ENCODE measurements at regions not wholly inside any gene's neighbourhood (a gene's known extent, or its start where the extent isn't known, plus 50 kb on each side); places are given as distances from the start of the nearest gene placed in this dataset.

DNA sequence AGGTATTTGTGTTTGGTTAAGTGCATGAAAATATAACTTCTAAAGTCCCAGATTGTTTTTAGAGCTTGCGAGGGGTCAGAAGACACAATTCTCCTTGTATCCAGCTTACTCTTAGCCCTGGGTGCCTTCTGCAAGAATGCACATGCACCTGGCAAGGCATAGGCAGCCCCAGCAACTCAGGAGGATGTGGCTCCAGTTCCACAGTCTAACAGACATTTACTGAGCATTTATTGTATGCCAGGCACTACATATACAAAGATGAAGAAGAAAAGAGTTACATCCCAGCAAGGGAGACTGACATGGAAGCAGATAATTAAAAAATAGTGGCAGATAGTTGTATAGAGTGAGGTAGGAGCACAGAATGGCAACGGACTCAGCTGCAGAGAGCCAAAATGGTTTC lies 101.1 kb upstream of the FRY start:
- no peak for DNase-seq

DNA sequence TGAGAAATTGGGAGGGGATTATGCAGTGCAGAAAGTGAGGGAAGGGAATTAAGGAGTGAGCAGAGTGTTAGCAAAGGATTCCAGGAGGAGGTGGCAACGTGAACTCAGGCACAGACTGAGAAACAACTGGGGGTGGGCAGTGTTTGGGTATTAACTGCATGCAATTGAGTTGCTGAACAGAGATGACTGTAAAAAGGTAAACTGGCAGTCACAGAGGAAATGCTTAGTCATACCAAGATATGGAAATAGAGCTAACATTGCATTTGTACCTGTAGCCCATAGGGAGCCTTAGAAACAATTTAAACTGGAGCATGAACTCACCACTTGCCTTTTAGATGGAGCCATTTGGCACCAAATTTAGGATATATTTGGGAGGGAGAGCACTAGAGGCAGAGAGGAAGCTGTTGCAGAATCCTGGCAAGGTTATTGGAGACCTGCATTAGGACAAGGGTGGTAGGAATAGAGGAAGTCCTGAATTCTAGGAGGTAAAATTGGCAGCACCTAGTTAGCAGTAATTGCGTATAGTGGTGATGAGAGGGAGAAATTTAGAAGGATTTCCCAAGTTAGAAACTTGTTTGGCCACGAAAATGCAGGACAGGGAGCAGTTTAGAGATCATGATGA lies 100.6 kb upstream of the FRY start:
- no peak for DNase-seq

DNA sequence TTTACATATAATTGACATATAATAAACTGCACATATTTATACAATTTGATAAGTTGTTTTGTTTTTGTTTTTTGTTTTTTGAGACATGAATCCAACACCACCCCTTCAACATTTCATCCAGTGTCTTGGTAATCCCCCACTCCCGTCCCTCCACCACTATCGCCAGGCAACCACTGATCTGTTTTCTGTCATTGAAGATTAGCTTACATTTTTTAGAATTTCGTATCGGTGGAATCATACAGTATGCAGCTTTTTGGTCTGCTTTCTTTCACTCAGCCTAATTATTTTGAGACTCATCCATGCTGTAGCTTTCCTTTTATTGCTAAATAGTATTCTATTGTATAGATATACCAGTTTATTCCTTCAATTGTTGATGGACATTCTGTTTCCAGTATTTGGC lies 94.1 kb upstream of the FRY start:
- no peak for DNase-seq

DNA sequence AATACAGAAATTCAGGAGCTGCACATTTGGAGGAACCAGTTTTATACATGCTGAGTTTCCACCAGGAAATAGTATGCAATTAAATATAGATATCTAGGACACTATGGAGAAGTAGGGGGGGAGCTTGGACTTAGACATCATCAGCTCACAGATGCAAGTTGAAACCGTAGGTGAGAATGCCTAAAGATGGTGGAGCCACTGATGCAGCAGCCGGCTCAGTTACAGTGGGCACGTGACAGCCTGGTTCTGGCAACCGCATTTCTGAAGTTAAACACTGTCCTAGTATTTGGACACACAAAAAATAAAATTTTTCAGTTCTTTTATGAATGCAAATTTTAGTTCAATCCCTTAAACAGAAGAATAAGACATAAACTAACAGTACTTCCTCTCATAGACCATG lies 91.5 kb upstream of the FRY start:
- DNase-seq = no peak

DNA sequence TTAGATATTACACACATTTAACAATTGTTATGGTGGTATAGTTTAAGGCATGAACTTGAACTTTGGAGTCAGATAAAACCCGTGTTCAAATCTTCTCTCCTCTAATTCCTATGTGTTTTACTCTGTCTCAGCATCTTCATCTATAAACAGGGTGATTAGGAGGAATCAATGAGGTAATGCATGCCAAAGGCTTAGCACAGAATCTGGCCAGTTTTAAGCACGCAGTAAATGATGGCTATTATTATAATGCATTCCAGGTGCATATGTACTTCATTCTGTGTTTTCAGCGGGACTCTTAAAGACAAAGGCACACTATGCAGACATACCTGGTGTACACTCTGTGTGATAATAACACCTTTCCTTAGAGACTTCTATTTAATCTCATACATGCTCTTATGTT lies 88.0 kb upstream of the FRY start:
- no peak for DNase-seq

DNA sequence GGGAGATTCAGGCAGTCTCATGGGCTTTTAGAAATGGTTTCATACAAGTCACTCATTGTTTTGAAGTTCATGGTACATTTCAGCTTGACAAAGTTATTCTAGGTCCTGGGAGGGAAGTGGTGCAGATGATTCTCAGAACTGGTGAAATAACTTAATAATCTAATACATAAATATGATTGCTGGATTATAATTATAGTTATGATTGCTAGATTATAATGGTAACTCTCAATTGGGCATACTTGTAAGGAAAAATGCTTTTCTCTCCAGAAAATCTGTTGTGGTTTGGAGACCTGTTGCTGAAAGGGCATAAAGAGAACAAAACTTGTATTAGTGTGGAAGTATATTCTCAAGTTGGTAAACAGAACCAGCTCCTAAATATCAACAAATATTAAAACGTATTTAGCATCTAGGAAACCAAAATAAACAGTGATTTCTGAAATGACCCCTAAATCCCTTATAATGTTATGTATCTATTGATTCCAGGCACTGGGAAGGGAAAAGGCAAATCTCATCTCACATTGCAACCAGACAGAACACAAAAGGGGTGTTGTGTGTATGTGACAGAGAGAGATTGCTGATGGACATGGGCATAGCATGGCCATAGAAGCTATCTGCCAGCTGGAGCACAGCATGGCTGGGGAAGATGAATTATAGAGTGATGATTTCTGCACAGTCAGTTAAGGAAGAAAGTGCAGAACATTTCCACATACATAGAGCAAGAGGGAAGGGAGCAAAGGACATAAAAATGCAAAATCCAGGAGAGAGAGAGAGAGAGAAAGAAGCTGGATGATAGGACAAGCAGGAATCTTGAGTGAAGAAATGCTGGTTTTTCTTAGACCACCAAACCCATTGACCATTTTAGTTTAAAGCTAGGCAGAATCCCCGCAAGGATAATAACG lies 87.1 kb upstream of the FRY start:
- DNase-seq = no peak

DNA sequence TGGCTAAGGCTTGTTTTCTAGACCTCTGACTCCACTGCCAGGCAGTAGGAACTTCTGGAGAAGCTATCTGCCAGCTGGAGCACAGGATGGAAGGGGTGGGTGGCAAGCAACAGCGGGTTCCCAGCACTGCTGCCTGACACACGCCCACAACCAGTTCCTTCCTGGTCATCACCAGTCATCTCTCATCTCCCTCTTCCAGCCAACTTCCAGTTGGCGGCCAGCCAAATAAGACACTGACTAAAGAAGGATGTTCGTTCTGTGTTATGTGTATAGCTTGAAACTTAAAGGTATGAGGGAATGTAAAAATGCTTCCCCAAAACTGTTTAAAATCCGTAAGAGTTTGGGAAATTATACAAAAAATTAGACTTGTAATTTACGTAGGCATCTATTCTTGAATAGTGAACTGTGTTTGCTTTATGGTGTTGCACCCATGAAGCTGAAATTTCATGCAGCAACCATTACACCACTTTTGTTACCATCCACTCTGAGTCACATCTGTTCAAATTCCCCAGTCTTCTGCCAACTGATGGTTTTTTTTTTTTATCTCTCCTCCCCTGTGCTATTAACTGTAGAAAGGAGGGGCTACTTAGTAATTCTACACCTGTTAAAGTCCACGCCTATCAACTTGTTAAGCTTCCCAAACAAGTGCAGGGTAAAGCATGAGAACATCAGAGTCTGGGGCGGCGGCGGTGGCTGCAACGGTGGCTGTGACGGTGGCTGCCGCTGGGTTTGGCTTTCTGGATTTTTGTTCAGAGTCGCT lies 86.2 kb upstream of the FRY start:
- no peak for DNase-seq

DNA sequence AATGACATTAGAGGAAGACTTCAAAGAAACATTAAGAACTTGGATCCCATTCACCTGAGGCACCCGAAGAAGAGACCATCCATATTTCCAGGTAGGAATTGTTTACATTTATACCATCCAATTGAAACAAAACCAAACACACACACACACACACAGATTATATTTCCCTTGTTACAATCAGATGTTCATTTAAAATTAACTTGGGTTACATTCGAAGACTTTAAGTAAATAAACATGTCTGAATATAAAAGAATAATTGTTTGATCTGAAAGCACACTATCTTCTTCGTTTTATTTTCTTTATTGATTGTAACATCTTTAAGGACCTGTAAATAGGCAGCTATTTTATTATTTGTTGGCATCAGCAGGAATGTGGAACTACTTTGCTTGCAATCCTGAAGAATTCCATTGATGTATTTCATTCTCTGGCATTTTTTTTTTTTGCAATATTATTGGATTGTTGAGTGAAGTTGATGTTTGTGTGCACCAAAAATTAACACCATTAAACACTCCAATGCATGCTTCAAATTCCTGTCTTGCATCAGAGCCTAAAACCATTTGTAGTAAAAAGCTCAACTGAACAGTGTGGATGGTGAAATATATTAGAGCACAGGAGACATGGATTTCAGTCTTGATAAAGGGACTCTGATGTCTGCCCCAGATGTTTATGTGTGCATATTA lies 85.3 kb upstream of the FRY start:
- DNase-seq = no peak

DNA sequence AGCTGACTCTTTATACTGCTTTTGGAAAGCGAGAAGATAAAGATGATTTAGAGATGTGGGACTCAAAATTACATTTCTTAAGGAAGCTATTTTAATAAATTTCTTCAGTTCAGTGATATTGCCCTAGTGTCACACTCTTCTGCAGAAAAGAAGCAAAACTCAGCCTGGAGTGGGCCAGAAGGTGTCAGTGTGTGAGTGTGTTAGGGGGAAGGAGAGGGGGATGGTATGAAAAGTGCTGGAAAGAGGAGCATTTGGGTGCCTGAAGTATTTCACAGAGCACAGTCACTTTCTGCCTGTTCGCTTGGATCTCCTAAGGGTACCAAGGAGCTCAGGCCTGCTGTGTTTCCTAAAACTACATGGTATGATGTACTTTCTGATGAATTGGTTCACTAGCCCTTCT lies 84.5 kb upstream of the FRY start:
- DNase-seq = no peak

DNA sequence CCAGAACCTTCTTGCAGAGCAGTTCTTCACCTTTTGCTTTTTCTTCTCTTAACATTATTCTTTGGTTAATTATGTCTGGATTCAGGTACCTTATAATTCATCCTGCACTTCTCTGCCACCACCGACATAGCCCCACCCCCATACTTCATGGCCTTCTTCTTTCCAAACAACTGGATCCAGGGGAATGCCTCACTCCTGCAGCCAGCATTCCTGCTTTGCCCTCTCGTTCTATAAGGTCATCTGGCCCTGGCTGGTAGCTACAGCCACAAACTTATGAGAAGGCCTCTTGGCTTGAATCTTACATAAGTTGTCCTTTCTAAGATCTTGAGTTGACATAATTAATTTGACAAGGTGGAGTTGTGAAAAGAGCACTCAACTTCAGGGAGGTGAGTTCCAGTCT lies 84.1 kb upstream of the FRY start:
- DNase-seq = no peak

DNA sequence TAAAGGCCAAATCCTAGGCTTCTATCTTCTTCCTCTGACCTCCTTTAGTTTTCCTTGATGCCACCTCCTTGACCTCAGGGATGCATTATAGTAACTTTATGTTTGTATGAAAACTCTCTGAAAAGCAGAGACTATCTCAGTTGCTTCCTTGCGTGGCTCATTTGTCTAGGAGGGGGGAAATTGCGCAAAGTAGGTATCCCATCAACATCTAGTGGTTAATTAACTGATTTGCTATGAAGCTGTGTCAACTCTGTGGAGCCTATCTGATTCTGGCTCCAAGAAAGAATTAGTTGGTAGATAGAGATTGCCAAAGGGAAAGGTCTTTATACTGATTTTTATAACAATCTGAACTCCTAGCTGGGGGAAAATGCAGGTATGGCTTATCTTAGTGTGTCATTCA lies 82.1 kb upstream of the FRY start:
- DNase-seq = no peak

DNA sequence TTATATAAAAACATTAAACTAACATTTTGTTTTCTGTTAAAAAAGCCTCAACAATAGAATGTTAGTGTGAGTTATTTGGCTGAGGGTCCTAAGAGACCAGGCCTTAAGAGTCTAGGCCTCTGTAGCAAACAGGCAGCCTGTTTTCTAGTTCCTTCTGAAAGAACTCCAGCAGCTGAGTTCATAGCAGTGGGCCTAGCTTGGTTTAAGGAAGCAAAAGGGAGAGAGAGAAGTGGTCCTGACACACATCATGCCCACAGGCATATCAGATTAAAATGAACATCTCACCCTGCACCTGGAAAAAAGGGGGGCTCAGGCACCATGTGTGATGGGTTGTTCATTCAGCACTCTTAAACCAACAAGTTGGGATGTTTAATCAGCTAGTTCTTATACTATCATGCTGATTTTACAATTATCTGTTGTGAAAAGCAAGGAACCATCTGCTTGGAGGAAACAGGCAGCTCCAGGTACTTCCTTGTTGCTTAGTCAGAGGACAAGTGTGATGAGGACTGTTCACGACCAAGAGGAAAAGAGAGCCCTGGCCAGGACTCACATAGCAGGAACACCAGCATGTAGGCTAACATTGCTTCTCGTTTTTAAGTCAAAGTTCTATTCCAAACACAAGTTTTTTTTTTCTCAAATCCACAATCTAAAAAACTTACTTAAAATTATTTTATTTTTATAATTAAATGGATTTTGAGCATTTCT lies 81.3 kb upstream of the FRY start:
- DNase-seq = no peak

DNA sequence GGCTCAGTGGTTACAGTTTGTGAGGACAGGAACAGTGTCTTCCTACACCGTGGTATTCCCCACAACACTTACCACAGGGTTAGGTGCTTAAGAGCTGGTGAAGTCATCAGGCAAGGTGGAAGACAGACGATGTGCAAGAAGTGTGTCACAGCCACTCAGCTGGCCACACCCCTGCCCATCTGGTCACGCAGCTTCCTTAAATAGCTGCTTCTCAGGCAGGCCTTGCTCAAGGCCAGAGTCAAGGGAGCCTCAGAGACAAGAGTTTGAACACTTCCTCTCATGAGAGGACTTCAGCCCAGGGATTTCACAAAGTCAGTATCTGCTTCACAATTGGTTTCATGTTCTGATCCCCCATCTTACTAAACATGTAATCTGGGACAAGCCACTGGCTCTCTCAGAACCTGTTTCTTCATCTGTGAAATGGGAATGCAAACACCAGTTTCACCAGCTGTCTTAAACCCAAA lies 80.3 kb upstream of the FRY start:
- no peak for DNase-seq

DNA sequence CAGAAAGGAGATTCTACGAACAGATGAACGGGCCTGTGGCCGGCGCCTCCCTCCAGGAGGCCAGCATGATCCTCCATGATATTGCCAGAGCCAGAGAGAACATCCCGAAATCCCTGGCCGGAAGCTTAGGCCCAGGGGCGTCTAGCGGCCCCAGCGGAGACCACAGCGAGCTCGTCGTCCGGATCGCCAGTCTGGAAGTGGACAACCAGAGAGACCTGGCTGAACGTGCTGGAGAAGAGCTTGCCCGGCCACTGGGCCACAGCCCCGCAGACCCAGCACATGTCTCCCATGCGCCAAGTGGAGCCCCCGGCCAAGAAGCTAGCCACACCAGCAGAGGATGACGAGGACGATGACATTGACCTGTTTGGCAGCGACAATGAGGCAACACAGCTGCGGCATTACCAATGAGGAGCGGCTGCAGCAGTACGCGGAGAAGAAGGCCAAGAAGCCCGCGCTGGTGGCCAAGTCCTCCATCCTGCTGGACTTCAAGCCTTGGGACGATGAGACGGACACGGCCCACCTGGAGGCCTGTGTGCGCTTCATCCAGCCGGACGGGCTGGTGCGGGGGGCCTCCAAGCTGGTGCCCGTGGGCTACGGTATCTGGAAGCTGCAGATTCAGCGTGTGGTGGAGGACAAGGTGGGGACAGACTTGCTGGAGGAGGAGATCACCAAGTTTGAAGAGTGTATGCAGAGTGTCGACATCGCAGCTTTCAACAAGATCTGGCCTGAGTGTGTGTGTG lies 78.8 kb upstream of the FRY start:
- no peak for DNase-seq

DNA sequence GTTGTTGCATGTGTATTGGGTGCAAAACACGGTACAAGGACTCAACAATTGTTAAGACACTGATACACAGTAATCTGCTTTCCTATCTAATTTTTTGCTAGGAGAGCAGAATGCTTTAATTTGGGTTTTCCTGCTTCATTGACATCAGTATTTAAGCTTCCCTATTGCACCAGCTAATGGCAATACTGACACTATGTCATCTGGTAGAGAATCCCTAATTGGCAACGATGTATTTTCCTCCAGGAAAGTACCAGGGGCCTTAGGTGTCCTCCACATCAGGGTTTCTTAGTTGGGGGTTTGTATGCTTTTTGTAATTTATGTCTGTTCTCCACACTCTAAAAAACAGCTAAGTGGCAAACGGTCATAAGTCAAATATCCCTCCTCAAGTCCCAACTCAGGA lies 76.5 kb upstream of the FRY start:
- DNase-seq = no peak

DNA sequence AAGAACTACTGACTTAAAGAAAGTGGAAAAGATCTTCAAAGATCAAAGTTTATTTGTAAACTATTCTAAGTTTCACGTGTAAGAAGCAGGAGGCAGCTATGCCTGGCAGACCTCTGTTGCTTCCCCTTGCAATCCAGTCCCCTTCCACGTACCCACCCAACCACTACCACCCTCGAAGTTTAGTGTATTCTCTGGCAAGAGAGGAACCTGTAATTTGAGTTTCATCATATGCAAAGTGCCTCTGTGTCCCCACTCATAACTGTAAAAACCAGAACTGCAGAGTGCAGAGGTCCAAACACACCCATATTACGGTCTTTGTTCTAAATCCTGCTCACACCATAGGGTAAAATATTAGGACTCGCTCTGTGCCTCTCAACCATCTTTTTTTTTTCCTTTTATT lies 75.8 kb upstream of the FRY start:
- DNase-seq = no peak

DNA sequence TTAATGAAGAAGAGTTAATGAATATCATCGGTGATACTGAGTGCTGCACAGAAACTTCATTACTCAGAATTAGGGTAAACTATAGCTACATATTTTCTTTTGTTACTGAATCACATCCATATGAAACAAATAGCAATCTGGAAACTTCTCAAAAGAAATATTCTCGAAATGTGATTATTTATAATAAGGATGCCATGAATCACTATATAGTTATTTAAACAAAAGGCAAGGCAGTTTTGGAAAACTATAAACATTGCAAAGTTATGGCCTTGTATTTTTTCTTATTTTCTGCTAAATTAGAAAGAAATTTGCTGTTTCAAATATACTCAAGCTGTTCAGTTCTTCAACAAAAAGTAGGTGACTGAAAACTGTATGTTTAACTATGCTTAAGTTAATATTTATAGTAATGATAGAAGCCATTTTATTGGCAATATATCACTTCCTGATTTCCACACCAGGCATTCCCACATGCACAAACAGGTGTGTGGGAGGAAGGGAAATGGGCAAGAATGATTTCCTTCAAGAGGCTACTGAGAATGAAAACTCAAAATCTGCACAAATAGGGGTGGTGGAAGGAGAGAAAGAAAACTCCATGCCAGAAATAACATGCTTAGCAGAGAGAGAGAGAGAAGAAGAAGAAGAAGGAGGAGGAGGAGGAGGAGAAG lies 74.5 kb upstream of the FRY start:
- no peak for DNase-seq

DNA sequence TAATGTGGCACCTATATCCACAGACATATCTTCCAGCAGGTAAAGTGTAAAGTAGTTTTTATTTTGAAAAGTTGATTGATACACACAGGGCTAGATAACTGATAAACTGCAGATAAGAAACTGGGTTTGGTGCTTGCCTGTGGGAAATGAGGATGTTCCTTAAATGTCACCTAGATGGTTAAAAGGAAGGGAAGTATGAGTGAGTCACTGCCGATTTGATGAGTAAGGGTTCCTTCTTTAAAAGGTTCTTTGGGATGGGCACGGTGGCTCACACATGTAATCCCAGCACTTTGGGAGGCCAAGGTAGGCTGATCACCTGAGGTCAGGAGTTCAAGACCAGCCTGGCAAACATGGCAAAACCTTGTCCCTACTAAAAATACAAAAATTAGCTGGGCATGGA lies 73.8 kb upstream of the FRY start:
- no peak for DNase-seq

DNA sequence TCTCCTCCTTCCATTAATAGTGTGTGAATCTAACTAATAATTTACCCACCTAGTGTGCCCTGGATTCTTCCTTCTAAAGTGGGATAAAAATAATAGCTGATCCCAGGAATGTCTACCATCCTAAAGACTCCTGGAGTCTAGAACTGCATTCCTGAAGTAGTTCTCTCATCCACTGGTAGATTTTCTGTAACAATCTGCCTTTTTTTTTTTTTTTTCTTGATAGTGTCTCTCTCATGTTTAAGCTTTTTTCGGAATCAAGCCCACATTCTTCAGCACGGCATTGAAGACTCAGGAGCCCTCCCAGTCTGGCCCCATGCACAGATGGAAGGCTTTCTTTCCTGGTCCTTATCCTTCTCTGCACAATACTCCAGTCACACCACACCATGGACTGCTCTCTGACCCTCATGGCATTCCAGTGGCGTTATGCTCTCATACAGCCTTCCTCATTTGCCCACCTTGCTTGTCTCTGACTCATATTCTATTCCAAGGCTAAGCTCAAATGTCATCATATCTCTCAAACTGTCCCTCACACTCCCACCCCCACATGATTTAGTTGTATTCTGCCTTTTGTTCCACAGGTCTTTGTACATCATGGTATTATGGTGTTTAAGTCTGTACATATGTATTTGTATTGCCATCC lies 68.7 kb upstream of the FRY start:
- DNase-seq = no peak

DNA sequence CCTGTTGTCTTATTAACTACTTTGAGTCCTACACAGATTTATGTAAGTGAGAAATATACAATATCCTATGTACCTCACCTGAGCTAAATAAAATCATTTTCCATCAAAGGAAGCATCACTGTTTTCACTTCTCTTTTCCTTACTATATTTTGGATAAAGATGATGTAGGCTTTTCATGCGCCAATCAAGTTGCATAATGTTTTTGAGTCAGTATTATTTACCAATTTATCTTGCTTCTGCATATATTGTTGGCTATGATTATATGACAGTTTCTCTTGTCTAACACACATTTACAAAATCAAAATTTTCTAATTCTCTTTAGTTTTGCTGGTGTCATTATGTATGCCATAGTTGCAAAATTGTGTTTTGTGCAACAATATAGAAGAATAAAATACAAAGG lies 67.9 kb upstream of the FRY start:
- no peak for DNase-seq

DNA sequence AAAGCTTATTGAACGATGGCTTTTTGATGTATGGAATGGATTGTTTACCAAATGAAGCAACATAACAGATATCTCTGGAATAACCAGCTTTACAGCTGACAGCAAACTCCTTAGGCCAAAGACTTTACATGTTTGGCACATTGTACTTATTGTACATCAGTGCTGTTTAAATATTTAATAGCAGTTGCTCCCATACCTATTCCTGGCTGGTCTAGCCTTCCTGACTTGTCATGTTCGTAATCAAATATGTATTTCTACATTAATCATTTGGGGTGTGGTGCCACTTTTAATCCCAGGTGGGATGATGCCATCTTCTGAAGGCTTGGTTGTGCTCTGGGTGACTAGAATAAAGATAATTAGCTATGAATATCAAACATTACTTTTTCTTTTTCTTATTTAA lies 67.4 kb upstream of the FRY start:
- no peak for DNase-seq

Measured in cerebellar nuclear complex (tissue), 1 donor.